Fibroblast of pulmonary artery (primary cell): ENCODE measurements at regions not wholly inside any gene's neighbourhood (a gene's known extent, or its start where the extent isn't known, plus 50 kb on each side); places are given as distances from the start of the nearest gene placed in this dataset.

Source experiments
- DNase-seq: peaks from one replicate; pipeline ENCODE4 v3.0.0-alpha.2; 2010; ENCODE audit warnings: low read depth
- H3K4me3 ChIP-seq: replicated peaks from 2 replicates; pipeline ENCODE4 v1.5.1; 2011; ENCODE audit warnings: low read depth, mild to moderate bottlenecking, control low read depth, low read length, moderate library complexity
- TF ChIP-seq, protein P1 (sequence below): IDR thresholded peaks from 2 replicates; pipeline ENCODE4 v1.5.1; 2011; ENCODE audit warnings: mild to moderate bottlenecking, control low read depth, low read length, inconsistent platforms; ENCODE audit errors: missing control alignments

DNA sequence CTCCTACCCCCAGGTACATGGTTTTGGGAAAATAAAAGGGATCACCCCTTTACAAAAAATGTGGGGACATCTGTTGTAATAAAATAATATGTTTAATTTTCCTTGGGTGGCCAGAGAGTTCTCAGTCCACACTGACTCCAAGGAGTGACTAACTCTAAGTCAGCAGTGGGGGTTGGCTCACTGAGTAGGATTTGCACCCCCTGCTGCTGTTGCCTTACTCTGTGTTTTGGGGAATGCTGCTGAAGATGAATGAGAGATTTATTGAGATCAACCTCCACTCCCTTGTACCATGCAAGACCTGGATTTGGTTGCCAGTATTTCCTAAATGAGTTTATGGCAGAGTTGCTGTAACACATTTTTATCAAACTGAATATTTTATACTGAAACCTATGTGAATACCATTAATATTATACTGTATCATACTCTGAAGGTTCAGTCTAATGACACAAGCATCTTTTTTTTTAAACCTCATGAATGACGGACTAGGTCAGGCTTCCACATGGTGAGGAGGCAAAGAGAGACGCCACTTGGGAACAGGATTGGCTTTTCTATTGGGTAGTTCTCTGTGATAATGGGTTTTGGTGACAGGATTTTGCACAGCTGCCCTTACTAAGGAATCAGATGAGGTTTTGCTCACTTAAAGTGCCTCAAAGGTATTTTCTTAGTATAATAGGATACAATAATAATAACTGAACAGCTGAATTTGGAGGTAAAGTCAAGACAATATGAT lies 121.3 kb upstream of the OSMR start:
- DNase-seq, result no peak

DNA sequence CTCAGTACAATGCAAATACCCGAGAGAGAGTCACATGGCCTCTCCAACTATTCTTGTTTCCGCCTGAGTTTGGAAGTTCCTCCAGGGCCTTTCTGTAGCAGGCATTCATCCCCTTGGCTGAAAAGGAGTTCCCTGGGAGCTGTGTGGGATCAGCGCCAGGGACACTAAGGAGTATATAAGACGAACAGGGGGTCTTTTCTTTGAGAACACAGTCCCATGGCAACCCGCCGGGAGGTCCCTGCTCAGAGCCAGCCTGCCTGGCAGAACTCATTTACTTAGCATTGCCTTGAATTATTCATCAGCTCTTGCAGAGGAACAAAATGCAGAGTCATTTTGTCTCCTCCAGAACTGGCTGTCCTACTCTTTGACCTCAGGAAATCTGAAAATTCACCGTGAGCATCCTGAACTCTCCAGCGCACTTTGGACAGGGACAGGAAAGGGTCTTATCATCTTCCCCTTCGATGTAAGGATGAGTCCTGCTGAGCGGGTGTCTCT lies 120.4 kb upstream of the OSMR start:
- DNase-seq, result no peak
- TF ChIP-seq, protein P1, sequence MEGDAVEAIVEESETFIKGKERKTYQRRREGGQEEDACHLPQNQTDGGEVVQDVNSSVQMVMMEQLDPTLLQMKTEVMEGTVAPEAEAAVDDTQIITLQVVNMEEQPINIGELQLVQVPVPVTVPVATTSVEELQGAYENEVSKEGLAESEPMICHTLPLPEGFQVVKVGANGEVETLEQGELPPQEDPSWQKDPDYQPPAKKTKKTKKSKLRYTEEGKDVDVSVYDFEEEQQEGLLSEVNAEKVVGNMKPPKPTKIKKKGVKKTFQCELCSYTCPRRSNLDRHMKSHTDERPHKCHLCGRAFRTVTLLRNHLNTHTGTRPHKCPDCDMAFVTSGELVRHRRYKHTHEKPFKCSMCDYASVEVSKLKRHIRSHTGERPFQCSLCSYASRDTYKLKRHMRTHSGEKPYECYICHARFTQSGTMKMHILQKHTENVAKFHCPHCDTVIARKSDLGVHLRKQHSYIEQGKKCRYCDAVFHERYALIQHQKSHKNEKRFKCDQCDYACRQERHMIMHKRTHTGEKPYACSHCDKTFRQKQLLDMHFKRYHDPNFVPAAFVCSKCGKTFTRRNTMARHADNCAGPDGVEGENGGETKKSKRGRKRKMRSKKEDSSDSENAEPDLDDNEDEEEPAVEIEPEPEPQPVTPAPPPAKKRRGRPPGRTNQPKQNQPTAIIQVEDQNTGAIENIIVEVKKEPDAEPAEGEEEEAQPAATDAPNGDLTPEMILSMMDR, result no peak

More for the DNA sequence above, 121.3 kb upstream of the OSMR start:
- no peak overlapping the region for H3K4me3 ChIP-seq
- TF ChIP-seq, protein P1, result no peak

DNA sequence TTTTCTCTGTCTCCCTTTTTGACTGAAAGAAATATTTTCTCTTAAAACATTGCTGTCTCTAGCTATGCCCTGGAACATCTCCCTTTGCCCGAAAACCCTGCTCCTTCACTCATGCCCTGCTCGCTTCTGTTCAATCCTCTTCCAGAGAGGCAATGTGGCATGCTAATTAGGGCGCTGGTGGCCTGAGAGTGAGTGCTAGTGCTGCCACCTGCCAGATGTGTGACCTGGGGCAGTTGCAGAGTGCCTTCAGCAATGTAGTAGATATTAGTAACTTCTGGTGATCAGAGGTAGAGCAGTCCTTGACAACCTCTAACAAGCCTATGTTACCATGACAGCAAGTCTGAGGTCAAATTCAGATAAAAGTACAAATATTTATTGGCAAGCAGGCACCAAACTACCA lies 119.5 kb upstream of the OSMR start:
- no peak for DNase-seq
- no peak overlapping the region for H3K4me3 ChIP-seq
- TF ChIP-seq, protein P1, result no peak

More for the DNA sequence above, 120.4 kb upstream of the OSMR start:
- no peak overlapping the region for H3K4me3 ChIP-seq

DNA sequence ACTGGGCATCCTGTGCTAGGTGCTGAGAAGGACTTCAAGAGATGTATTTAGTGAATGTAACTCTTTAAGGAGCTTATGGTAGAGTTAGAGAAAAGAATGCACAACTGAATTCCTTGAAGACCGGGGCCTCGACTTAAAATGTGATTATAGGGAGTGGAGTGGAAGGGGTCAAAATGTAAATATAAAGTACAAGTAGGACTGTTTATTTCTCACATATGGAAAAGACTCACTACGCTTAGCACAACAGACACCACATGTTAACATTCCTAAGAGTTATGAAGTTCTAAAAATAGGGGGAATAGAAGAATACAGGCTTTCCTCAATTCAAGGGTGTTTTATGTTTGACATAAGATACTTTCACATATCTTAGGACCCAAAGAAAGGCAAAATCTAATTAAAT lies 117.8 kb upstream of the OSMR start:
- H3K4me3 ChIP-seq, result no peak overlapping the region
- TF ChIP-seq, protein P1, result no peak
- no peak for DNase-seq

DNA sequence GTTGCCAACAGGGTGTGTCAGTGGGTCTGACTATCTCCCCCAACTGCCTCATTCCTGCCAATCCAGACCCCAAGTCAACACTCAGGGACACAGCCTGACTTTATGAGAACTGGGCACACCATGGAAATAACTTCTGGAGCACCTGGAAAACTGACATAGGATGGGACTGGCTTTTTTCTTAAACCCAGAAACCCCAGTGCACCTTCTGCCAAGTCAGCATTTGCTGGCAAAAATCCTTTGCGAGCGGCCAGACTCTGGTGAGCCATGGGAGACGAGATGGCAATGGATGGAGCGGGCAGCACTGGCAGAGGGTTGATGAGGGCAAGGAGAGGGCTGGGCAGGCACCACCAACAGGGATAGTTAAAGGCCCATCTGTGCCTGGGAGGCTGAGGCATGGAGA lies 114.4 kb upstream of the OSMR start:
- H3K4me3 ChIP-seq, result no peak overlapping the region
- TF ChIP-seq, protein P1, result no peak
- no peak for DNase-seq

DNA sequence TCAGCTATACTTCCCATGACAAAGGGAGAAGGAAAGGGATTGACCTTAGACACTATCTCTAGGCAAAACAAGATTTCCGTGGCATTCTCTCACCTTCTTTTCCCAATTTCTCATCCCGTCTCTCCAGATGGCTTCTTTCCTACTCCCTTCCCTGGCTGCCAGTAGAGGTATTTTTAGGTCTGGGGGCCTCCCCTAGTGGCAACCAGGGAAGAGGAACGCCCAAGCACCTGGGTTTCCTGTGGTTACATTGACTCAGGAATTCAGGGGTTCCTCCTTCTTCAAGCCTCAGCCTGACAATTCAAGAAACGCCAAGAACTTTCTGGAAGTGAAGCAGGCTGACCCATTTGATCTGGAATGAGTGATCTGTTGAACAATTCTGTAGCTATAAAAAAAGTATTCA lies 111.5 kb upstream of the OSMR start:
- TF ChIP-seq, protein P1, result no peak
- H3K4me3 ChIP-seq, result no peak overlapping the region
- no peak for DNase-seq

DNA sequence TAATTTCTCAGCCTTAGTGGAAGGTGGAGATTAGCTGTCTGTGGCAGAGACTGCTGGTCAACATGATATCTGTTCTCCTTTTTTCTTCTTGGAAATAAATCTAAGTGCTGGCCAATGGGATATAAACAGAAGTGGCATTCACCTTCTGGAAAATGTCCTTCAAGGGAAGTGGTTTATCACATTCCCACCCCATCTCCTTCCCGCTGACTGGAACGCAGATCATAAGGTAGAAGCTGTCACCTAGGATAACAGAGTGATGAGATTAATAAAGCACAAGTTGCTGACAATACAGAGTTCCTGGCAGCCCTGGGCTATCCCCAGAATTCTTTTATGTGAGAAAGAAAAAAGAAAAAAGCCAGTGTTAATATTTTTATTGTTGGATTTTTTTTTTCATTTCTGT lies 109.7 kb upstream of the OSMR start:
- no peak overlapping the region for H3K4me3 ChIP-seq
- TF ChIP-seq, protein P1, result no peak
- DNase-seq, result no peak
